ENCODE measurements at regions not wholly inside any gene's neighbourhood (a gene's known extent, or its start where the extent isn't known, plus 50 kb on each side); places are given as distances from the start of the nearest gene placed in this dataset.
A peak's percentile ranks its signal among the peaks of the same experiment; 100 is the strongest.

- TF ChIP-seq PRDM10 (CRISPR knock-in tag; IDR thresholded peaks at IDR 0.05; ENCODE audit: low read depth), result peak; percentile 29; the same call in 1 of the 2 replicates
- TF ChIP-seq HNF4A (CRISPR knock-in tag; IDR thresholded peaks at IDR 0.05), result peak; percentile 69; the same call in 1 of the 2 replicates
- TF ChIP-seq ZNF670 (CRISPR knock-in tag; IDR thresholded peaks at IDR 0.05; ENCODE audit: borderline replicate concordance), result 0 out of 2 replicates have a peak, but pooled peaks have one; percentile 46
- 0 out of 2 replicates have a peak, but pooled peaks have one; percentile 13 for TF ChIP-seq JUNB (CRISPR knock-in tag; IDR thresholded peaks at IDR 0.05; ENCODE audit: borderline replicate concordance)
- peak; percentile 82; the same call in 1 of the 2 replicates for TF ChIP-seq ZNF235 (CRISPR knock-in tag; IDR thresholded peaks at IDR 0.05; ENCODE audit: borderline replicate concordance)
- peak; percentile 60; the same call in 1 of the 2 replicates for TF ChIP-seq HMGXB3 (CRISPR knock-in tag; IDR thresholded peaks at IDR 0.05; ENCODE audit: borderline replicate concordance)
- TF ChIP-seq CCDC6 (CRISPR knock-in tag; IDR thresholded peaks at IDR 0.05), result peak; percentile 96; the same call in 1 of the 2 replicates
- no peak for TF ChIP-seq ZNF549 (CRISPR knock-in tag; IDR thresholded peaks at IDR 0.05)
- peak; percentile 77; the same call in 1 of the 2 replicates for TF ChIP-seq MTA1 (CRISPR knock-in tag; IDR thresholded peaks at IDR 0.05; ENCODE audit: borderline replicate concordance)
- peak; percentile 68 for TF ChIP-seq KDM3A (CRISPR knock-in tag; IDR thresholded peaks at IDR 0.05; ENCODE audit: low read depth)
- peak; percentile 90; the same call in 1 of the 2 replicates for TF ChIP-seq ZIK1 (CRISPR knock-in tag; IDR thresholded peaks at IDR 0.05; ENCODE audit: borderline replicate concordance, low read depth)
- peak; percentile 94 for TF ChIP-seq MTF1 (CRISPR knock-in tag; IDR thresholded peaks at IDR 0.05)
- TF ChIP-seq CEBPZ (IDR thresholded peaks at IDR 0.05; ENCODE audit: low read length), result no peak
- no peak for TF ChIP-seq ZNF569 (CRISPR knock-in tag; IDR thresholded peaks at IDR 0.05; ENCODE audit: borderline replicate concordance)
- TF ChIP-seq GABPA (IDR thresholded peaks at IDR 0.05; ENCODE audit: low read depth, low read length), result no peak
- TF ChIP-seq GABPA (CRISPR knock-in tag; IDR thresholded peaks at IDR 0.05; ENCODE audit: low read depth), result no peak
- peak; percentile 93; the same call in 1 of the 2 replicates for TF ChIP-seq ZNF558 (CRISPR knock-in tag; IDR thresholded peaks at IDR 0.05; ENCODE audit: borderline replicate concordance)
Observed at GRCh38 chr16:85448557-85449190, 164.4 kb upstream of the GSE1 start (continued).
